ENCODE measurements at regions not wholly inside any gene's neighbourhood (a gene's known extent, or its start where the extent isn't known, plus 50 kb on each side); places are given as distances from the start of the nearest gene placed in this dataset.

DNA sequence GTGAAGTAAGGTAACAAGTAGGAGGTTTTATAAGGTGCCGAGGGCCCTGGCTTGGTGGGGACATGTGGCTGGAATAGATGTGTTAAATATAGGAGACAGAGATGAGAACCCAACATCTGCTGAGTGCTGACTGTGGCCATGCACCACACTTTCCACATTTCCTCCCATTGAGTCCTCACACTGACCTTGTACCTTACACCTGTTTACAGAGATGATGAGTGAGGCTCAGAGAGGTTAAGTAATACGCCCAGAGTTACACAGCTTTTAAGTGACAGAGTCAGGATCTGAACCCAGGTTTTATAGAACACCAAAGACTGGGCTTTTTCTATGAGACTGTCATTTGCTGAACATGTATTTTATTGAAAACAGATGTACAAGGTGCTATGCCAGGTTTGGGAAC is 70.8 kb upstream of the LTA4H start (continued):
- TF ChIP-seq, protein P1, sequence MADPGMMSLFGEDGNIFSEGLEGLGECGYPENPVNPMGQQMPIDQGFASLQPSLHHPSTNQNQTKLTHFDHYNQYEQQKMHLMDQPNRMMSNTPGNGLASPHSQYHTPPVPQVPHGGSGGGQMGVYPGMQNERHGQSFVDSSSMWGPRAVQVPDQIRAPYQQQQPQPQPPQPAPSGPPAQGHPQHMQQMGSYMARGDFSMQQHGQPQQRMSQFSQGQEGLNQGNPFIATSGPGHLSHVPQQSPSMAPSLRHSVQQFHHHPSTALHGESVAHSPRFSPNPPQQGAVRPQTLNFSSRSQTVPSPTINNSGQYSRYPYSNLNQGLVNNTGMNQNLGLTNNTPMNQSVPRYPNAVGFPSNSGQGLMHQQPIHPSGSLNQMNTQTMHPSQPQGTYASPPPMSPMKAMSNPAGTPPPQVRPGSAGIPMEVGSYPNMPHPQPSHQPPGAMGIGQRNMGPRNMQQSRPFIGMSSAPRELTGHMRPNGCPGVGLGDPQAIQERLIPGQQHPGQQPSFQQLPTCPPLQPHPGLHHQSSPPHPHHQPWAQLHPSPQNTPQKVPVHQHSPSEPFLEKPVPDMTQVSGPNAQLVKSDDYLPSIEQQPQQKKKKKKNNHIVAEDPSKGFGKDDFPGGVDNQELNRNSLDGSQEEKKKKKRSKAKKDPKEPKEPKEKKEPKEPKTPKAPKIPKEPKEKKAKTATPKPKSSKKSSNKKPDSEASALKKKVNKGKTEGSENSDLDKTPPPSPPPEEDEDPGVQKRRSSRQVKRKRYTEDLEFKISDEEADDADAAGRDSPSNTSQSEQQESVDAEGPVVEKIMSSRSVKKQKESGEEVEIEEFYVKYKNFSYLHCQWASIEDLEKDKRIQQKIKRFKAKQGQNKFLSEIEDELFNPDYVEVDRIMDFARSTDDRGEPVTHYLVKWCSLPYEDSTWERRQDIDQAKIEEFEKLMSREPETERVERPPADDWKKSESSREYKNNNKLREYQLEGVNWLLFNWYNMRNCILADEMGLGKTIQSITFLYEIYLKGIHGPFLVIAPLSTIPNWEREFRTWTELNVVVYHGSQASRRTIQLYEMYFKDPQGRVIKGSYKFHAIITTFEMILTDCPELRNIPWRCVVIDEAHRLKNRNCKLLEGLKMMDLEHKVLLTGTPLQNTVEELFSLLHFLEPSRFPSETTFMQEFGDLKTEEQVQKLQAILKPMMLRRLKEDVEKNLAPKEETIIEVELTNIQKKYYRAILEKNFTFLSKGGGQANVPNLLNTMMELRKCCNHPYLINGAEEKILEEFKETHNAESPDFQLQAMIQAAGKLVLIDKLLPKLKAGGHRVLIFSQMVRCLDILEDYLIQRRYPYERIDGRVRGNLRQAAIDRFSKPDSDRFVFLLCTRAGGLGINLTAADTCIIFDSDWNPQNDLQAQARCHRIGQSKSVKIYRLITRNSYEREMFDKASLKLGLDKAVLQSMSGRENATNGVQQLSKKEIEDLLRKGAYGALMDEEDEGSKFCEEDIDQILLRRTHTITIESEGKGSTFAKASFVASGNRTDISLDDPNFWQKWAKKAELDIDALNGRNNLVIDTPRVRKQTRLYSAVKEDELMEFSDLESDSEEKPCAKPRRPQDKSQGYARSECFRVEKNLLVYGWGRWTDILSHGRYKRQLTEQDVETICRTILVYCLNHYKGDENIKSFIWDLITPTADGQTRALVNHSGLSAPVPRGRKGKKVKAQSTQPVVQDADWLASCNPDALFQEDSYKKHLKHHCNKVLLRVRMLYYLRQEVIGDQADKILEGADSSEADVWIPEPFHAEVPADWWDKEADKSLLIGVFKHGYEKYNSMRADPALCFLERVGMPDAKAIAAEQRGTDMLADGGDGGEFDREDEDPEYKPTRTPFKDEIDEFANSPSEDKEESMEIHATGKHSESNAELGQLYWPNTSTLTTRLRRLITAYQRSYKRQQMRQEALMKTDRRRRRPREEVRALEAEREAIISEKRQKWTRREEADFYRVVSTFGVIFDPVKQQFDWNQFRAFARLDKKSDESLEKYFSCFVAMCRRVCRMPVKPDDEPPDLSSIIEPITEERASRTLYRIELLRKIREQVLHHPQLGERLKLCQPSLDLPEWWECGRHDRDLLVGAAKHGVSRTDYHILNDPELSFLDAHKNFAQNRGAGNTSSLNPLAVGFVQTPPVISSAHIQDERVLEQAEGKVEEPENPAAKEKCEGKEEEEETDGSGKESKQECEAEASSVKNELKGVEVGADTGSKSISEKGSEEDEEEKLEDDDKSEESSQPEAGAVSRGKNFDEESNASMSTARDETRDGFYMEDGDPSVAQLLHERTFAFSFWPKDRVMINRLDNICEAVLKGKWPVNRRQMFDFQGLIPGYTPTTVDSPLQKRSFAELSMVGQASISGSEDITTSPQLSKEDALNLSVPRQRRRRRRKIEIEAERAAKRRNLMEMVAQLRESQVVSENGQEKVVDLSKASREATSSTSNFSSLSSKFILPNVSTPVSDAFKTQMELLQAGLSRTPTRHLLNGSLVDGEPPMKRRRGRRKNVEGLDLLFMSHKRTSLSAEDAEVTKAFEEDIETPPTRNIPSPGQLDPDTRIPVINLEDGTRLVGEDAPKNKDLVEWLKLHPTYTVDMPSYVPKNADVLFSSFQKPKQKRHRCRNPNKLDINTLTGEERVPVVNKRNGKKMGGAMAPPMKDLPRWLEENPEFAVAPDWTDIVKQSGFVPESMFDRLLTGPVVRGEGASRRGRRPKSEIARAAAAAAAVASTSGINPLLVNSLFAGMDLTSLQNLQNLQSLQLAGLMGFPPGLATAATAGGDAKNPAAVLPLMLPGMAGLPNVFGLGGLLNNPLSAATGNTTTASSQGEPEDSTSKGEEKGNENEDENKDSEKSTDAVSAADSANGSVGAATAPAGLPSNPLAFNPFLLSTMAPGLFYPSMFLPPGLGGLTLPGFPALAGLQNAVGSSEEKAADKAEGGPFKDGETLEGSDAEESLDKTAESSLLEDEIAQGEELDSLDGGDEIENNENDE (IDR thresholded peaks at IDR 0.05; ENCODE audit: insufficient replicate concordance, low read length), result no peak
- no peak for TF ChIP-seq YY1 (IDR thresholded peaks at IDR 0.05; ENCODE audit: low read depth, low read length)
- TF ChIP-seq CREB1 (IDR thresholded peaks at IDR 0.05), result no peak
